Left ventricle myocardium inferior (tissue), 1 donor: ENCODE measurements at regions not wholly inside any gene's neighbourhood (a gene's known extent, or its start where the extent isn't known, plus 50 kb on each side); places are given as distances from the start of the nearest gene placed in this dataset.
"Not testable (repeated sequence)": the region's sequence is repeated elsewhere in the genome, so short reads cannot be mapped to it uniquely, and the experiment has no call there.

Source experiments
- DNase-seq: peaks from one replicate; pipeline ENCODE4 v3.0.0-alpha.2; 2020
- H3K27ac ChIP-seq: fragments of 200-600 bp; replicated peaks from 2 replicates; pipeline ENCODE4 v1.8.0; 2021
- H3K27me3 ChIP-seq: fragments of 200-600 bp; 2 replicates; pipeline ENCODE4 v1.8.0; 2021; ENCODE audit warnings: low read depth
- H3K36me3 ChIP-seq: fragments of 200-600 bp; 2 replicates; pipeline ENCODE4 v1.8.0; 2021
- H3K4me1 ChIP-seq: fragments of 200-600 bp; 2 replicates; pipeline ENCODE4 v1.8.0; 2021
- H3K4me3 ChIP-seq: fragments of 200-600 bp; 2 replicates; pipeline ENCODE4 v1.8.0; 2021; ENCODE audit warnings: mild to moderate bottlenecking, moderate library complexity
- H3K9me3 ChIP-seq: fragments of 200-600 bp; replicated peaks from 2 replicates; pipeline ENCODE4 v1.8.0; 2021
- CTCF ChIP-seq: fragments of 200-600 bp; IDR thresholded peaks from 2 replicates; pipeline ENCODE4 v1.8.0; 2021; ENCODE audit warnings: antibody characterized with exemption, mild to moderate bottlenecking, borderline replicate concordance
- intact Hi-C: fragments of 100-400 bp; cut with micrococcal nuclease; formaldehyde crosslinking; loops from one replicate; pipeline ENCODE4 v1.11.0; 2022
- donor health status: DM: no; HTN: yes; CAD: no; lungs with severe emphysema.

- no peaks in the 10 kb centered on the region for H3K4me1 ChIP-seq
- no peak overlapping the region for H3K27ac ChIP-seq
- TF ChIP-seq CTCF: no peak
- peaks cover 7% of the 10 kb centered on the region for H3K27me3 ChIP-seq
- no peak for DNase-seq
- H3K4me3 ChIP-seq: no peak overlapping the region
- intact Hi-C loops: no loop called here
- peaks cover 9% of the 10 kb centered on the region for H3K9me3 ChIP-seq
- H3K36me3 ChIP-seq: no peaks in the 10 kb centered on the region
These were observed 117.7 kb downstream of the CHCHD4 start for GRCh38 chr3:14007006-14007405.

- peaks cover 18% of the 10 kb centered on the region for H3K27me3 ChIP-seq
- intact Hi-C loops: no loop called here
- DNase-seq: no peak
- TF ChIP-seq CTCF: no peak
- no peak overlapping the region for H3K27ac ChIP-seq
- H3K4me1 ChIP-seq: no peaks in the 10 kb centered on the region
- H3K9me3 ChIP-seq: no peaks in the 10 kb centered on the region
- no peaks in the 10 kb centered on the region for H3K36me3 ChIP-seq
- no peak overlapping the region for H3K4me3 ChIP-seq
These were observed 121.3 kb upstream of the WNT7A start for GRCh38 chr3:14001136-14001535.

GRCh38 chr3:14000556-14000955, 120.7 kb upstream of the WNT7A start:
- Histone ChIP-seq H3K4me3 (no peak overlapping the region), H3K27ac (no peak overlapping the region), H3K36me3 (no peaks in the 10 kb centered on the region), H3K4me1 (no peaks in the 10 kb centered on the region), H3K27me3 (peaks cover 18% of the 10 kb centered on the region), H3K9me3 (peaks cover 3% of the 10 kb centered on the region)
- intact Hi-C loops: no loop called here
- no peak for TF ChIP-seq CTCF
- no peak for DNase-seq

- Histone ChIP-seq H3K27ac (no peak overlapping the region), H3K4me1 (no peaks in the 10 kb centered on the region), H3K4me3 (no peak overlapping the region), H3K9me3 (peaks cover 12% of the 10 kb centered on the region), H3K36me3 (no peaks in the 10 kb centered on the region), H3K27me3 (peaks cover 12% of the 10 kb centered on the region)
- intact Hi-C loops: no loop called here
- no peak for TF ChIP-seq CTCF
- no peak for DNase-seq
These were observed 119.0 kb upstream of the WNT7A start for GRCh38 chr3:13998831-13999230.

GRCh38 chr3:13995216-13995615, 115.3 kb upstream of the WNT7A start:
- peaks cover 15% of the 10 kb centered on the region for H3K9me3 ChIP-seq
- not testable (repeated sequence) for DNase-seq, H3K4me3 ChIP-seq

GRCh38 chr3:13988925-13989324, 109.1 kb upstream of the WNT7A start:
- H3K27me3 ChIP-seq, H3K4me1 ChIP-seq, intact Hi-C loops, H3K4me3 ChIP-seq, DNase-seq, H3K36me3 ChIP-seq, H3K27ac ChIP-seq: not testable (repeated sequence)
- H3K9me3 ChIP-seq: peaks cover 50% of the 10 kb centered on the region

More at GRCh38 chr3:13995216-13995615, 115.3 kb upstream of the WNT7A start:
- H3K4me1 ChIP-seq, intact Hi-C loops, H3K36me3 ChIP-seq, H3K27ac ChIP-seq: not testable (repeated sequence)
- peaks cover 12% of the 10 kb centered on the region for H3K27me3 ChIP-seq

GRCh38 chr3:13976469-13976868, 96.6 kb upstream of the WNT7A start:
- no peak for TF ChIP-seq CTCF
- no peaks in the 10 kb centered on the region for H3K27me3 ChIP-seq
- no peak overlapping the region for H3K27ac ChIP-seq
- no peak overlapping the region for H3K4me3 ChIP-seq
- intact Hi-C loops: no loop called here
- no peaks in the 10 kb centered on the region for H3K36me3 ChIP-seq
- no peak for DNase-seq
- H3K9me3 ChIP-seq: peaks cover 38% of the 10 kb centered on the region
- H3K4me1 ChIP-seq: no peaks in the 10 kb centered on the region
